H9 (cell line): ENCODE measurements at regions not wholly inside any gene's neighbourhood (a gene's known extent, or its start where the extent isn't known, plus 50 kb on each side); places are given as distances from the start of the nearest gene placed in this dataset.

Experiments
- DNase-seq: peaks from one replicate; pipeline ENCODE4 v3.0.0-alpha.2; 2017
- H2AFZ ChIP-seq: one replicate; pipeline ENCODE4 v1.6.1; 2013; ENCODE audit warnings: mild to moderate bottlenecking, low read length, control low read depth, moderate library complexity
- H2AK5ac ChIP-seq: 2 replicates; pipeline ENCODE4 v1.6.1; 2013; ENCODE audit warnings: low read length, control low read depth, mixed read lengths; ENCODE audit not compliant: insufficient read length
- H2BK120ac ChIP-seq: one replicate; pipeline ENCODE4 v1.6.1; 2013; ENCODE audit warnings: low read depth, mild to moderate bottlenecking, low read length, control low read depth, inconsistent platforms; ENCODE audit not compliant: poor library complexity, severe bottlenecking
- H2BK12ac ChIP-seq: 2 replicates; pipeline ENCODE4 v1.6.1; 2013; ENCODE audit warnings: low read length, control low read depth, mixed read lengths, low read depth; ENCODE audit not compliant: insufficient read length
- H2BK15ac ChIP-seq: 2 replicates; pipeline ENCODE4 v1.6.1; 2013; ENCODE audit warnings: low read depth, low read length, control low read depth
- H2BK20ac ChIP-seq: one replicate; pipeline ENCODE4 v1.6.1; 2013; ENCODE audit warnings: low read depth, mild to moderate bottlenecking, low read length, control low read depth, inconsistent platforms; ENCODE audit not compliant: poor library complexity, severe bottlenecking
- H2BK5ac ChIP-seq: 2 replicates; pipeline ENCODE4 v1.6.1; 2013; ENCODE audit warnings: low read length, control low read depth, mixed read lengths; ENCODE audit not compliant: insufficient read length
- H3K14ac ChIP-seq: 2 replicates; pipeline ENCODE4 v1.6.1; 2013; ENCODE audit warnings: low read length, control low read depth; ENCODE audit not compliant: insufficient read depth
- H3K18ac ChIP-seq: 2 replicates; pipeline ENCODE4 v1.6.1; 2013; ENCODE audit warnings: low read depth, mild to moderate bottlenecking, mixed read lengths, low read length, control low read depth; ENCODE audit not compliant: insufficient read length
- H3K23ac ChIP-seq: 2 replicates; pipeline ENCODE4 v1.6.1; 2013; ENCODE audit warnings: low read length, control low read depth, mixed read lengths, low read depth; ENCODE audit not compliant: insufficient read length
- H3K23me2 ChIP-seq: 2 replicates; pipeline ENCODE4 v1.6.1; 2013; ENCODE audit warnings: low read depth, mild to moderate bottlenecking, mixed read lengths, low read length, control low read depth; ENCODE audit not compliant: insufficient read length, poor library complexity, severe bottlenecking
- H3K27ac ChIP-seq: 2 replicates; pipeline ENCODE4 v1.5.1; 2013; ENCODE audit warnings: low read length, control low read depth, mixed read lengths, low read depth; ENCODE audit not compliant: insufficient read length
- H3K27me3 ChIP-seq: 2 replicates; pipeline ENCODE4 v1.6.1; 2013; ENCODE audit warnings: low read length, control low read depth, inconsistent platforms; ENCODE audit not compliant: insufficient read depth
- H3K4ac ChIP-seq: 2 replicates; pipeline ENCODE4 v1.6.1; 2013; ENCODE audit warnings: low read depth, mild to moderate bottlenecking, control low read depth, inconsistent platforms, low read length, moderate library complexity
- H3K4me1 ChIP-seq: 2 replicates; pipeline ENCODE4 v1.6.1; 2013; ENCODE audit warnings: low read length, control low read depth, inconsistent platforms; ENCODE audit not compliant: insufficient read depth
- H3K4me2 ChIP-seq: 2 replicates; pipeline ENCODE4 v1.6.1; 2013; ENCODE audit warnings: low read length, control low read depth, mixed read lengths; ENCODE audit not compliant: insufficient read length, insufficient read depth
- H3K56ac ChIP-seq: 2 replicates; pipeline ENCODE4 v1.6.1; 2013; ENCODE audit warnings: low read depth, mild to moderate bottlenecking, mixed read lengths, low read length, control low read depth; ENCODE audit not compliant: insufficient read length
- H3K79me1 ChIP-seq: 2 replicates; pipeline ENCODE4 v1.6.1; 2013; ENCODE audit warnings: low read depth, mild to moderate bottlenecking, moderate library complexity, low read length, control low read depth, inconsistent platforms; ENCODE audit not compliant: insufficient read depth, poor library complexity, severe bottlenecking
- H3K79me2 ChIP-seq: 2 replicates; pipeline ENCODE4 v1.6.1; 2013; ENCODE audit warnings: low read length, control low read depth, inconsistent platforms; ENCODE audit not compliant: insufficient read depth
- H3K9ac ChIP-seq: 2 replicates; pipeline ENCODE4 v1.6.1; 2013; ENCODE audit warnings: low read length, control low read depth, mixed read lengths; ENCODE audit not compliant: insufficient read length; ENCODE audit errors: extremely low read depth
- H3K9me3 ChIP-seq: one replicate; pipeline ENCODE4 v1.6.1; 2013; ENCODE audit warnings: low read depth, low read length, inconsistent platforms; ENCODE audit not compliant: control insufficient read depth
- H3T11ph ChIP-seq: one replicate; pipeline ENCODE4 v1.6.1; 2013; ENCODE audit warnings: mild to moderate bottlenecking, low read length, control low read depth, inconsistent platforms
- H4K20me1 ChIP-seq: one replicate; pipeline ENCODE4 v1.6.1; 2013; ENCODE audit not compliant: control insufficient read depth, insufficient read length, insufficient read depth
- H4K5ac ChIP-seq: 2 replicates; pipeline ENCODE4 v1.6.1; 2013; ENCODE audit warnings: low read depth, mild to moderate bottlenecking, mixed read lengths, low read length, control low read depth; ENCODE audit not compliant: insufficient read length
- H4K8ac ChIP-seq: replicated peaks from 2 replicates; pipeline ENCODE4 v1.6.1; 2013; ENCODE audit warnings: low read length, control low read depth, mixed read lengths, low read depth; ENCODE audit not compliant: insufficient read length
- H4K91ac ChIP-seq: 2 replicates; pipeline ENCODE4 v1.6.1; 2013; ENCODE audit warnings: low read depth, mild to moderate bottlenecking, moderate library complexity, mixed read lengths, low read length, control low read depth; ENCODE audit not compliant: insufficient read length
- H3K27ac Mint-ChIP-seq, 3 experiments: 2 replicates in 2 of 3; 3 replicates in 1 of 3; pipeline ENCODE4 v1.8.0; 2020 to 2021; ENCODE audit warnings: mixed read lengths in 3 of 3, mild to moderate bottlenecking in 1 of 3, moderate library complexity in 1 of 3
- H3K27me3 Mint-ChIP-seq: 2 replicates; pipeline ENCODE4 v1.8.0; 2021; ENCODE audit warnings: low read depth, mild to moderate bottlenecking, moderate library complexity, mixed read lengths
- H3K36me3 Mint-ChIP-seq, 3 experiments: 2 replicates in 2 of 3; 3 replicates in 1 of 3; pipeline ENCODE4 v1.8.0; 2020 to 2021; ENCODE audit warnings: low read depth in 3 of 3, mixed read lengths in 3 of 3; ENCODE audit not compliant: insufficient read depth in 1 of 3
- H3K4me1 Mint-ChIP-seq, 2 experiments: 2 replicates each; pipeline ENCODE4 v1.8.0; 2020; ENCODE audit warnings: mixed read lengths in 2 of 2
- H3K4me3 Mint-ChIP-seq, 2 experiments: 2 replicates in 1 of 2; 3 replicates in 1 of 2; pipeline ENCODE4 v1.8.0; 2020 to 2021; ENCODE audit warnings: mild to moderate bottlenecking in 2 of 2, mixed read lengths in 2 of 2, moderate library complexity in 1 of 2
- H3K9me3 Mint-ChIP-seq, 2 experiments: 2 replicates in 1 of 2; 3 replicates in 1 of 2; pipeline ENCODE4 v1.8.0; 2020; ENCODE audit warnings: mild to moderate bottlenecking in 2 of 2, mixed read lengths in 2 of 2, moderate library complexity in 1 of 2
- CTCF ChIP-seq: fragments of 200-600 bp; sonication (generic); conservative IDR thresholded peaks from 3 replicates; pipeline ENCODE4 v1.8.0; 2021; ENCODE audit warnings: antibody characterized with exemption, mild to moderate bottlenecking
- WGBS: extraction: QIAGEN DNeasy Blood & Tissue Kit; methylation state at CpG from one replicate; pipeline ENCODE4 v1.1.7; 2013; ENCODE audit warnings: missing lambda C conversion rate, low lambda C conversion rate, mixed read lengths; ENCODE audit not compliant: insufficient read length; ENCODE audit errors: extremely low coverage; 5-methylcytosine and 5-hydroxymethylcytosine counted together

DNA sequence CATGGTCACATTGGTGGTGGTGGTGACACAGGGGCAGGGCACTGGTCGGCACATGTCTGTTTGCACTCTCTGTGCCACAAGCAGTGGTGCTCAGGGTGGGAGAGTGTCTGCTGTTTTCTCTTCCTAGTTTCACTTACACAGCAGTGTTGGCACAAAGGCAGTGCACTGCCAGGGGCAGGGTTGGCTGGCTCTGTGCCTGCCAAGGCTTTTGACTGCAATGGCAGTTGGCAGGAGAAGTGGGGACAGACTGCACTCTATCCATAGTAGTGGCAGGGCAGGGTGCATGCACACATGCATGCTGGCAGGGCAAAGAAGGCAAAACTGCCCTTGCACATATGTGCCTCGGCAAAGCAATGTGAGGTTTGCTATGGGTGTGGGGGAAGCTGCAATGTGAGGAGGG lies 635.9 kb downstream of the SUCLG1 start:
- Histone ChIP-seq H3K23ac (no peak overlapping the region), H2AFZ (no peak overlapping the region), H3K27ac (no peak overlapping the region), H2BK15ac (no peak overlapping the region), H2BK20ac (no peak overlapping the region), H4K5ac (no peak overlapping the region), H4K91ac (no peak overlapping the region), H3T11ph (no peak overlapping the region), H2BK120ac (no peak overlapping the region), H3K27me3 (no peaks in the 10 kb centered on the region), H3K14ac (peak overlapping the region; percentile 37; the same call in 1 of the 2 replicates), H3K79me1 (no peaks in the 10 kb centered on the region), H3K56ac (no peak overlapping the region), H3K79me2 (no peaks in the 10 kb centered on the region), H2AK5ac (no peak overlapping the region), H3K4me1 (no peaks in the 10 kb centered on the region; the same call in 1 of the 2 replicates), H3K9ac (no peak overlapping the region), H2BK12ac (no peak overlapping the region), H3K4me2 (no peak overlapping the region), H4K8ac (no peak overlapping the region), H2BK5ac (no peak overlapping the region), H3K9me3 (no peaks in the 10 kb centered on the region), H3K18ac (no peak overlapping the region), H3K4ac (no peak overlapping the region), H3K23me2 (no peaks in the 10 kb centered on the region), H4K20me1 (no peaks in the 10 kb centered on the region)
- H3K36me3 Mint-ChIP-seq: no peaks in the 10 kb centered on the region; a peak in 1 of 7 replicates
- H3K9me3 Mint-ChIP-seq: peaks cover 0 to 2% of the 10 kb centered on the region in 2 experiments; a peak in 2 of 5 replicates
- H3K4me3 Mint-ChIP-seq: no peak overlapping the region
- no CpG with 5 or more reads among the region's 2 CpGs for WGBS
- no peak overlapping the region for H3K27ac Mint-ChIP-seq
- DNase-seq: no peak
- no peak for TF ChIP-seq CTCF
- H3K27me3 Mint-ChIP-seq: no peaks in the 10 kb centered on the region
- H3K4me1 Mint-ChIP-seq: peaks cover 0 to 6% of the 10 kb centered on the region in 2 experiments; a peak in 2 of 4 replicates
